Immature natural killer cell (primary cell): ENCODE measurements at regions not wholly inside any gene's neighbourhood (a gene's known extent, or its start where the extent isn't known, plus 50 kb on each side); places are given as distances from the start of the nearest gene placed in this dataset.

Source experiments
- DNase-seq, 3 donors: peaks; one replicate each; pipeline ENCODE4 v3.0.0; 2022; ENCODE audit warnings: mixed read lengths in 1 of 3
- H3K27ac Mint-ChIP-seq, 6 donors: one replicate each; pipeline ENCODE4 v1.8.0; 2020; ENCODE audit warnings: mixed read lengths in 6 of 6, mild to moderate bottlenecking in 5 of 6, inconsistent platforms in 4 of 6, moderate library complexity in 3 of 6
- H3K27me3 Mint-ChIP-seq, 3 donors: one replicate each; pipeline ENCODE4 v1.8.0; 2020 to 2021; ENCODE audit warnings: low read depth in 3 of 3, mild to moderate bottlenecking in 3 of 3, mixed read lengths in 3 of 3, moderate library complexity in 3 of 3, inconsistent platforms in 1 of 3
- H3K36me3 Mint-ChIP-seq, 3 donors: one replicate each; pipeline ENCODE4 v1.8.0; 2020; ENCODE audit warnings: mixed read lengths in 3 of 3, inconsistent platforms in 2 of 3, mild to moderate bottlenecking in 2 of 3
- H3K4me1 Mint-ChIP-seq, 2 donors: one replicate each; pipeline ENCODE4 v1.8.0; 2020; ENCODE audit warnings: inconsistent platforms in 2 of 2, mild to moderate bottlenecking in 2 of 2, mixed read lengths in 2 of 2, moderate library complexity in 1 of 2
- H3K4me3 Mint-ChIP-seq, 5 donors: one replicate each; pipeline ENCODE4 v1.8.0; 2020; ENCODE audit warnings: mild to moderate bottlenecking in 5 of 5, mixed read lengths in 5 of 5, inconsistent platforms in 3 of 5, moderate library complexity in 3 of 5
- H3K9me3 Mint-ChIP-seq, 6 donors: one replicate each; pipeline ENCODE4 v1.8.0; 2020; ENCODE audit warnings: mild to moderate bottlenecking in 6 of 6, mixed read lengths in 6 of 6, inconsistent platforms in 4 of 6, moderate library complexity in 3 of 6

- Mint-ChIP-seq H3K27me3 (peaks cover 0 to 10% (median 1%) of the 10 kb centered on the region in 3 donors), H3K27ac (no peak overlapping the region), H3K4me3 (no peak overlapping the region), H3K4me1 (no peaks in the 10 kb centered on the region), H3K36me3 (no peaks in the 10 kb centered on the region), H3K9me3 (no peaks in the 10 kb centered on the region)
- no peak for DNase-seq
These were observed 331.9 kb upstream of the POGK start for GRCh38 chr1:166507347-166507746.

GRCh38 chr1:166511761-166512160, 327.5 kb upstream of the POGK start:
- Mint-ChIP-seq H3K36me3 (no peaks in the 10 kb centered on the region), H3K27ac (no peak overlapping the region), H3K27me3 (peaks cover 0 to 2% (median 2%) of the 10 kb centered on the region in 3 donors), H3K4me1 (no peaks in the 10 kb centered on the region), H3K4me3 (no peak overlapping the region), H3K9me3 (peaks cover 0 to 4% (median 1%) of the 10 kb centered on the region in 6 donors)
- DNase-seq: no peak

GRCh38 chr1:166514067-166514466, 325.2 kb upstream of the POGK start:
- DNase-seq: no peak
- no peak overlapping the region for H3K4me3 Mint-ChIP-seq
- H3K27ac Mint-ChIP-seq: no peak overlapping the region
- peaks cover 0 to 4% (median 1%) of the 10 kb centered on the region in 6 donors for H3K9me3 Mint-ChIP-seq
- H3K36me3 Mint-ChIP-seq: no peaks in the 10 kb centered on the region
- peaks cover 0 to 2% (median under 1%) of the 10 kb centered on the region in 3 donors for H3K27me3 Mint-ChIP-seq
- H3K4me1 Mint-ChIP-seq: no peaks in the 10 kb centered on the region

- Mint-ChIP-seq H3K36me3 (no peaks in the 10 kb centered on the region), H3K4me3 (no peak overlapping the region), H3K4me1 (no peaks in the 10 kb centered on the region), H3K27me3 (peaks cover under 1 to 9% (median 6%) of the 10 kb centered on the region in 3 donors), H3K9me3 (no peaks in the 10 kb centered on the region), H3K27ac (no peak overlapping the region)
- no peak for DNase-seq
These were observed 311.5 kb upstream of the POGK start for GRCh38 chr1:166527752-166528151.

GRCh38 chr1:166538646-166539045, 300.6 kb upstream of the POGK start:
- Mint-ChIP-seq H3K36me3 (no peaks in the 10 kb centered on the region), H3K9me3 (peaks cover 2 to 24% (median 4%) of the 10 kb centered on the region in 6 donors), H3K4me1 (no peaks in the 10 kb centered on the region), H3K4me3 (no peak overlapping the region), H3K27me3 (peaks cover 0 to 2% (median 0%) of the 10 kb centered on the region in 3 donors), H3K27ac (no peak overlapping the region)
- no peak for DNase-seq

GRCh38 chr1:166544036-166544435, 295.2 kb upstream of the POGK start:
- no peaks in the 10 kb centered on the region for H3K36me3 Mint-ChIP-seq
- peaks cover 0 to 17% (median 7%) of the 10 kb centered on the region in 6 donors for H3K9me3 Mint-ChIP-seq
- no peak overlapping the region for H3K27ac Mint-ChIP-seq
- no peak for DNase-seq
- no peaks in the 10 kb centered on the region for H3K4me1 Mint-ChIP-seq
- H3K27me3 Mint-ChIP-seq: peaks cover 0 to 2% (median 0%) of the 10 kb centered on the region in 3 donors
- H3K4me3 Mint-ChIP-seq: no peak overlapping the region

GRCh38 chr1:166544561-166544960, 294.7 kb upstream of the POGK start:
- H3K9me3 Mint-ChIP-seq: peaks cover 4 to 19% (median 9%) of the 10 kb centered on the region in 6 donors
- DNase-seq: no peak
- peaks cover 0 to 4% (median 0%) of the 10 kb centered on the region in 3 donors for H3K27me3 Mint-ChIP-seq
- no peaks in the 10 kb centered on the region for H3K4me1 Mint-ChIP-seq
- H3K27ac Mint-ChIP-seq: no peak overlapping the region
- no peaks in the 10 kb centered on the region for H3K36me3 Mint-ChIP-seq
- H3K4me3 Mint-ChIP-seq: no peak overlapping the region

GRCh38 chr1:166552706-166553105, 286.6 kb upstream of the POGK start:
- no peaks in the 10 kb centered on the region for H3K36me3 Mint-ChIP-seq

GRCh38 chr1:166570954-166571353, 268.3 kb upstream of the POGK start:
- H3K36me3 Mint-ChIP-seq: no peaks in the 10 kb centered on the region

More at GRCh38 chr1:166552706-166553105, 286.6 kb upstream of the POGK start:
- Mint-ChIP-seq H3K4me3 (no peak overlapping the region), H3K27me3 (peaks cover 3 to 4% (median 4%) of the 10 kb centered on the region in 3 donors), H3K9me3 (peaks cover 6 to 30% (median 12%) of the 10 kb centered on the region in 6 donors), H3K27ac (no peak overlapping the region), H3K4me1 (no peaks in the 10 kb centered on the region)
- no peak for DNase-seq

GRCh38 chr1:166573199-166573598, 266.1 kb upstream of the POGK start:
- no peaks in the 10 kb centered on the region for H3K9me3 Mint-ChIP-seq
- peaks cover 0 to 2% (median 2%) of the 10 kb centered on the region in 3 donors for H3K27me3 Mint-ChIP-seq
- no peak overlapping the region for H3K4me3 Mint-ChIP-seq
- no peaks in the 10 kb centered on the region for H3K4me1 Mint-ChIP-seq
- H3K27ac Mint-ChIP-seq: no peak overlapping the region
- no peaks in the 10 kb centered on the region for H3K36me3 Mint-ChIP-seq
- DNase-seq: no peak

More at GRCh38 chr1:166570954-166571353, 268.3 kb upstream of the POGK start:
- Mint-ChIP-seq H3K27ac (no peak overlapping the region), H3K9me3 (peaks cover 0 to 3% (median 0%) of the 10 kb centered on the region in 6 donors), H3K4me3 (no peak overlapping the region), H3K4me1 (no peaks in the 10 kb centered on the region), H3K27me3 (peaks cover 0 to 4% (median 2%) of the 10 kb centered on the region in 3 donors)
- no peak for DNase-seq

- H3K4me3 Mint-ChIP-seq: no peak overlapping the region
- H3K36me3 Mint-ChIP-seq: no peaks in the 10 kb centered on the region
These were observed 259.4 kb upstream of the POGK start for GRCh38 chr1:166579557-166580501.

GRCh38 chr1:166588741-166589140, 250.5 kb upstream of the POGK start:
- H3K36me3 Mint-ChIP-seq: no peaks in the 10 kb centered on the region
- H3K27me3 Mint-ChIP-seq: peaks cover 0 to 7% (median 4%) of the 10 kb centered on the region in 3 donors
- no peak for DNase-seq
- no peak overlapping the region for H3K4me3 Mint-ChIP-seq
- H3K9me3 Mint-ChIP-seq: no peaks in the 10 kb centered on the region
- no peaks in the 10 kb centered on the region for H3K4me1 Mint-ChIP-seq
- no peak overlapping the region for H3K27ac Mint-ChIP-seq

More at GRCh38 chr1:166579557-166580501, 259.4 kb upstream of the POGK start:
- H3K4me1 Mint-ChIP-seq: no peaks in the 10 kb centered on the region
- peaks cover 0 to 9% (median under 1%) of the 10 kb centered on the region in 6 donors for H3K9me3 Mint-ChIP-seq
- peaks cover 5 to 6% (median 5%) of the 10 kb centered on the region in 3 donors for H3K27me3 Mint-ChIP-seq
- no peak for DNase-seq
- no peak overlapping the region for H3K27ac Mint-ChIP-seq

- peaks cover 0 to 7% (median 4%) of the 10 kb centered on the region in 3 donors for H3K27me3 Mint-ChIP-seq
- H3K27ac Mint-ChIP-seq: no peak overlapping the region
- H3K4me1 Mint-ChIP-seq: no peaks in the 10 kb centered on the region
- no peak for DNase-seq
- no peaks in the 10 kb centered on the region for H3K36me3 Mint-ChIP-seq
- H3K4me3 Mint-ChIP-seq: no peak overlapping the region
- no peaks in the 10 kb centered on the region for H3K9me3 Mint-ChIP-seq
These were observed 249.1 kb upstream of the POGK start for GRCh38 chr1:166590161-166590560.

GRCh38 chr1:166594646-166595045, 244.6 kb upstream of the POGK start:
- H3K27me3 Mint-ChIP-seq: peaks cover 2 to 7% (median 4%) of the 10 kb centered on the region in 3 donors
- H3K9me3 Mint-ChIP-seq: no peaks in the 10 kb centered on the region
- H3K4me3 Mint-ChIP-seq: no peak overlapping the region
- no peak overlapping the region for H3K27ac Mint-ChIP-seq
- no peaks in the 10 kb centered on the region for H3K36me3 Mint-ChIP-seq
- no peak for DNase-seq
- no peaks in the 10 kb centered on the region for H3K4me1 Mint-ChIP-seq
